K562 (cell line): ENCODE measurements at regions not wholly inside any gene's neighbourhood (a gene's known extent, or its start where the extent isn't known, plus 50 kb on each side); places are given as distances from the start of the nearest gene placed in this dataset.

ENCODE experiments used
- ATAC-seq: fragments of 200-7000 bp; cut with Tn5 transposase; 3 replicates; pipeline ENCODE4 v1.9.1; 2020; ENCODE audit warnings: moderate library complexity
- BruUV-seq: library from RNA; stranded (reverse); fragments of 400-500 nt; replicated peaks from 2 replicates; lab custom pipeline; 2021; lab: Mats Ljungman, UMichigan
- CTCF ChIA-PET: fragments of 300-600 bp; formaldehyde crosslinking; extraction: SDS; loops from one replicate; lab custom pipeline; 2021; ENCODE audit warnings: low intra/inter-chr PET ratio; lab: Yijun Ruan, JAX
- POLR2A ChIA-PET: fragments of 300-600, 350-650 bp; sonication (Branson Sonifier 250); formaldehyde crosslinking; extraction: SDS; loops from one replicate; lab custom pipeline; 2021; ENCODE audit warnings: antibody characterized with exemption, inconsistent platforms; lab: Yijun Ruan, JAX
- DNase-seq, 4 experiments: peaks; one replicate each; pipeline versions ENCODE4 v3.0.0 to v3.0.0-alpha.2; 2011 to 2018; ENCODE audit warnings: low spot score in 3 of 4, mixed read lengths in 3 of 4; ENCODE audit errors: extremely low read depth in 1 of 4
- FAIRE-seq: peaks from 2 replicates; lab custom pipeline; 2011; peaks lifted over from hg19 to GRCh38; lab: Jason Lieb, UNC
- H2AFZ ChIP-seq: 2 replicates; pipeline ENCODE4 v1.6.0; 2011; ENCODE audit warnings: low read depth, low read length, control low read depth, inconsistent platforms
- H3K27ac ChIP-seq: fragments of 200-600 bp; 3 replicates; pipeline ENCODE4 v1.8.0; 2011; ENCODE audit warnings: low read depth, mild to moderate bottlenecking, control low read depth, inconsistent platforms, low read length, moderate library complexity, mixed read lengths; ENCODE audit errors: extremely low read depth
- H3K27me3 ChIP-seq, 2 experiments: fragments of 300-600 bp in 1 of 2; 2 replicates in 1 of 2; 3 replicates in 1 of 2; pipeline versions ENCODE4 v1.6.0 to v1.8.0; 2011; ENCODE audit warnings: inconsistent platforms in 2 of 2, low read length in 2 of 2, mild to moderate bottlenecking in 1 of 2, mixed read lengths in 1 of 2, moderate library complexity in 1 of 2; ENCODE audit not compliant: control insufficient read depth in 2 of 2, insufficient read depth in 2 of 2
- H3K36me3 ChIP-seq: fragments of 300-600 bp; 3 replicates; pipeline ENCODE4 v1.8.0; 2011; ENCODE audit warnings: mild to moderate bottlenecking, low read length, inconsistent platforms; ENCODE audit not compliant: control insufficient read depth, insufficient read depth
- H3K4me1 ChIP-seq, 2 experiments: fragments of 200-600 bp in 1 of 2; replicated peaks in 1 of 2; 2 replicates in 1 of 2; 3 replicates in 1 of 2; pipeline versions ENCODE4 v1.5.1 to v1.8.0; 2011; ENCODE audit warnings: inconsistent platforms in 2 of 2, low read length in 2 of 2, mild to moderate bottlenecking in 1 of 2, mixed read lengths in 1 of 2, moderate library complexity in 1 of 2; ENCODE audit not compliant: control insufficient read depth in 2 of 2, insufficient read depth in 2 of 2
- H3K4me2 ChIP-seq: 2 replicates; pipeline ENCODE4 v1.6.1; 2011; ENCODE audit warnings: low read length, control low read depth, inconsistent platforms, mixed read lengths; ENCODE audit not compliant: insufficient read depth
- H3K4me3 ChIP-seq: fragments of 200-600 bp; sonication (generic), shearing (Covaris generic); 2 replicates; pipeline ENCODE4 v1.5.1; 2016; ENCODE audit warnings: control low read depth, inconsistent platforms
- H3K79me2 ChIP-seq: fragments of 200-600 bp; 3 replicates; pipeline ENCODE4 v1.8.0; 2011; ENCODE audit warnings: low read length, inconsistent platforms; ENCODE audit not compliant: control insufficient read depth, insufficient read depth
- H3K9ac ChIP-seq, 2 experiments: 2 replicates each; pipeline versions ENCODE4 v1.6.0 to v1.6.1; 2011; ENCODE audit warnings: low read depth in 2 of 2, low read length in 2 of 2, control low read depth in 1 of 2, inconsistent platforms in 1 of 2, mild to moderate bottlenecking in 1 of 2, mixed read lengths in 1 of 2; ENCODE audit not compliant: insufficient read depth in 1 of 2
- H3K9me1 ChIP-seq: one replicate; pipeline ENCODE4 v1.6.0; 2011; ENCODE audit warnings: inconsistent platforms, mild to moderate bottlenecking, low read length, moderate library complexity; ENCODE audit not compliant: control insufficient read depth, insufficient read depth
- H3K9me3 ChIP-seq: replicated peaks from 2 replicates; pipeline ENCODE4 v1.5.1; 2011; ENCODE audit warnings: low read depth, low read length, inconsistent platforms; ENCODE audit not compliant: control insufficient read depth, insufficient read depth
- H4K20me1 ChIP-seq: replicated peaks from 2 replicates; pipeline ENCODE4 v1.6.1; 2011; ENCODE audit warnings: low read length, inconsistent platforms, mixed read lengths; ENCODE audit not compliant: control insufficient read depth, insufficient read depth
- CBX2 ChIP-seq: fragments of 200-600 bp; sonication (generic); IDR thresholded peaks from one replicate; pipeline ENCODE4 v1.6.1; 2012; ENCODE audit warnings: mild to moderate bottlenecking, low read length, inconsistent platforms; ENCODE audit not compliant: insufficient read depth, poor library complexity, severe bottlenecking
- CC2D1A ChIP-seq: fragments of 450-650 bp; IDR thresholded peaks from 2 replicates; pipeline ENCODE4 v1.6.1; 2017; ENCODE audit warnings: mild to moderate bottlenecking
- DEAF1 ChIP-seq: fragments of 450-650 bp; formaldehyde crosslinking; IDR thresholded peaks from 2 replicates; pipeline ENCODE4 v1.4.0; 2020; ENCODE audit warnings: mild to moderate bottlenecking, moderate library complexity
- EP300 ChIP-seq: IDR thresholded peaks from 2 replicates; pipeline ENCODE4 v1.6.1; 2012; ENCODE audit warnings: low read length, improper control_type of control experiment
- HNRNPL ChIP-seq: fragments of 200-400 bp; formaldehyde crosslinking; IDR thresholded peaks from 2 replicates; pipeline ENCODE4 v1.6.1; 2017; ENCODE audit warnings: low read depth, mild to moderate bottlenecking, low read length
- KDM1A ChIP-seq, 2 experiments: fragments of 450-650 bp; IDR thresholded peaks; 2 replicates each; pipeline ENCODE4 v1.6.1; 2016; ENCODE audit warnings: mild to moderate bottlenecking in 2 of 2
- MAZ ChIP-seq, 2 experiments: fragments of 450-650 bp in 1 of 2; sonication (generic) in 1 of 2; formaldehyde crosslinking; IDR thresholded peaks in 1 of 2; conservative IDR thresholded peaks in 1 of 2; 2 replicates each; pipeline versions ENCODE4 v1.4.0 to v1.5.0; 2020; ENCODE audit warnings: mild to moderate bottlenecking in 1 of 2, missing genetic modification reagents in 1 of 2
- PHTF2 ChIP-seq: fragments of 250-450 bp; sonication (Bioruptor Pico); IDR thresholded peaks from 2 replicates; pipeline ENCODE4 v1.5.0; 2021; ENCODE audit warnings: mild to moderate bottlenecking
- PTRF ChIP-seq: fragments of 450-650 bp; IDR thresholded peaks from 2 replicates; pipeline ENCODE4 v1.6.1; 2016; ENCODE audit warnings: mild to moderate bottlenecking, missing genetic modification characterization, missing compliant biosample characterization
- SFPQ ChIP-seq: fragments of 200-400 bp; formaldehyde crosslinking; IDR thresholded peaks from 2 replicates; pipeline ENCODE4 v1.6.1; 2017; ENCODE audit warnings: mild to moderate bottlenecking, low read depth, low read length, moderate library complexity
- SIN3A ChIP-seq, 2 experiments: fragments of 150-350 bp in 1 of 2; IDR thresholded peaks; 2 replicates each; pipeline ENCODE4 v1.6.1; 2011 to 2016; ENCODE audit warnings: borderline replicate concordance in 2 of 2, low read depth in 2 of 2, low read length in 2 of 2, mild to moderate bottlenecking in 2 of 2, moderate library complexity in 2 of 2; ENCODE audit not compliant: control insufficient read depth in 1 of 2
- SP2 ChIP-seq: IDR thresholded peaks from 2 replicates; pipeline ENCODE4 v1.6.1; 2011; ENCODE audit warnings: mild to moderate bottlenecking, low read depth, low read length, moderate library complexity; ENCODE audit not compliant: poor library complexity, severe bottlenecking; ENCODE audit errors: extremely low read depth
- THRAP3 ChIP-seq: fragments of 450-650 bp; IDR thresholded peaks from 2 replicates; pipeline ENCODE4 v1.6.1; 2016; ENCODE audit warnings: mild to moderate bottlenecking, inconsistent platforms, borderline replicate concordance
- U2AF2 ChIP-seq: fragments of 200-400 bp; formaldehyde crosslinking; optimal IDR thresholded peaks from 2 replicates; pipeline ENCODE3; 2017; ENCODE audit warnings: low read depth, mild to moderate bottlenecking, low read length
- ZNF133 ChIP-seq: fragments of 250-450 bp; sonication (Bioruptor Pico); IDR thresholded peaks from 2 replicates; pipeline ENCODE4 v1.4.0; 2020; ENCODE audit warnings: mild to moderate bottlenecking
- ZNF445 ChIP-seq: fragments of 250-450 bp; sonication (Bioruptor Pico); IDR thresholded peaks from 2 replicates; pipeline ENCODE4 v1.4.0; 2020; ENCODE audit warnings: low read depth, mild to moderate bottlenecking, moderate library complexity
- ZNF561 ChIP-seq: fragments of 450-650 bp; formaldehyde crosslinking; conservative IDR thresholded peaks from 2 replicates; pipeline ENCODE4 v1.4.0; 2020; ENCODE audit warnings: mild to moderate bottlenecking, moderate library complexity
- ZNF668 ChIP-seq: fragments of 250-450 bp; sonication (Bioruptor Pico); IDR thresholded peaks from 2 replicates; pipeline ENCODE4 v1.8.0; 2022; ENCODE audit warnings: mild to moderate bottlenecking, inconsistent platforms
- WGBS: fragments of 100-300 bp; shearing (Covaris generic); methylation state at CpG from one replicate; pipeline ENCODE4 v1.1.6; 2016; ENCODE audit warnings: low coverage, mixed read lengths; ENCODE audit not compliant: insufficient coverage; ENCODE audit errors: missing lambda C conversion rate; 5-methylcytosine and 5-hydroxymethylcytosine counted together
- in situ Hi-C: fragments of 300-500 bp; cut with MboI; formaldehyde crosslinking; loops from 4 replicates; pipeline ENCODE4 v1.15.0; 2018; ENCODE audit warnings: inconsistent platforms, mixed read lengths
- intact Hi-C: fragments of 100-400 bp; cut with micrococcal nuclease; formaldehyde crosslinking; loops from 2 replicates; pipeline ENCODE4 v1.14.2; 2022

GRCh38 chr3:42013691-42014457, 52.0 kb upstream of the ULK4 start:
- no peaks in the 10 kb centered on the region; a peak in 1 of 5 replicates for H3K27me3 ChIP-seq
- H3K4me1 ChIP-seq, result peaks cover 16 to 23% of the 10 kb centered on the region in 2 experiments
- H3K4me3 ChIP-seq, result peak overlapping the region; percentile 85
- in situ Hi-C loops, result no loop called here
- peaks cover 6% of the 10 kb centered on the region; the same call in 1 of the 2 replicates for H4K20me1 ChIP-seq
- peak overlapping the region; percentile 84 to 97 for H3K9ac ChIP-seq
- peak; percentile 54 for ATAC-seq
- H3K27ac ChIP-seq, result peak overlapping the region; percentile 90
- H3K9me1 ChIP-seq, result no peaks in the 10 kb centered on the region
- peaks cover 47% of the 10 kb centered on the region for H3K79me2 ChIP-seq
- under 1% methylated on average over 58 of the region's 103 CpGs for WGBS
- intact Hi-C loops, result loop anchor here (2.0 kb wide), 1 partner anchor 85 kb away; no protein-coding TSS in a partner anchor
- BruUV-seq, result no TSS peak
- no peaks in the 10 kb centered on the region; the same call in 2 of the 3 replicates for H3K36me3 ChIP-seq
- DNase-seq, result peak in 3 of 4 experiments; percentile 45 to 60 (median 59)
- no peaks in the 10 kb centered on the region for H3K9me3 ChIP-seq
- FAIRE-seq, result no peak
- ChIA-PET POLR2A (interaction anchor here (0.6 to 3.3 kb wide), 8 partner anchors 8 to 812 kb away, joined by 3 to 27 read pairs (median 5); no protein-coding TSS in a partner anchor), CTCF (interaction anchor here (1.4 kb wide), 1 partner anchor 86 kb away, joined by 6 read pairs; no protein-coding TSS in a partner anchor)
- H3K4me2 ChIP-seq, result peak overlapping the region; percentile 88
- peak overlapping the region; percentile 79 for H2AFZ ChIP-seq
- TF ChIP-seq PTRF (tag) (no peak), SIN3A (IDR thresholded peaks at IDR 0.05; ENCODE audit: borderline replicate concordance in 2 of 2, control insufficient read depth in 1 of 2, low read depth in 2 of 2, low read length in 2 of 2) (no peak), ZNF561 (no peak), CBX2 (no peak), KDM1A (IDR thresholded peaks at IDR 0.05) (no peak), DEAF1 (no peak), PHTF2 (CRISPR knock-in tag) (no peak), HNRNPL (0 out of 2 replicates have a peak, but pooled peaks have one; percentile 44), MAZ (CRISPR knock-in tag; conservative IDR thresholded peaks at IDR 0.05 in 1 of 2, IDR thresholded peaks at IDR 0.05 in 1 of 2) (peak; percentile 14 to 73; a peak in 3 of 4 replicates), THRAP3 (no peak), ZNF445 (CRISPR knock-in tag) (no peak), SP2 (no peak), SFPQ (no peak), EP300 (no peak), CC2D1A (no peak), ZNF668 (no peak), ZNF133 (CRISPR knock-in tag) (no peak), U2AF2 (no peak)
